WI38 (cell line): ENCODE measurements at regions not wholly inside any gene's neighbourhood (a gene's known extent, or its start where the extent isn't known, plus 50 kb on each side); places are given as distances from the start of the nearest gene placed in this dataset.
"Not testable (repeated sequence)": the region's sequence is repeated elsewhere in the genome, so short reads cannot be mapped to it uniquely, and the experiment has no call there.

Source experiments
- H3K4me3 ChIP-seq: 2 replicates; pipeline ENCODE4 v1.5.1; 2011; ENCODE audit warnings: low read depth, mild to moderate bottlenecking, control low read depth, low read length
- CTCF ChIP-seq: IDR thresholded peaks from 2 replicates; pipeline ENCODE4 v1.5.1; 2012; ENCODE audit warnings: low read depth, mild to moderate bottlenecking, control low read depth, low read length

- H3K4me3 ChIP-seq, result no peak overlapping the region
- no peak for TF ChIP-seq CTCF
Measured at GRCh38 chr7:153407291-153408046, 644.7 kb upstream of the DPP6 start.

GRCh38 chr7:153408360-153409335, 643.5 kb upstream of the DPP6 start:
- no peak overlapping the region for H3K4me3 ChIP-seq
- no peak for TF ChIP-seq CTCF

DNA sequence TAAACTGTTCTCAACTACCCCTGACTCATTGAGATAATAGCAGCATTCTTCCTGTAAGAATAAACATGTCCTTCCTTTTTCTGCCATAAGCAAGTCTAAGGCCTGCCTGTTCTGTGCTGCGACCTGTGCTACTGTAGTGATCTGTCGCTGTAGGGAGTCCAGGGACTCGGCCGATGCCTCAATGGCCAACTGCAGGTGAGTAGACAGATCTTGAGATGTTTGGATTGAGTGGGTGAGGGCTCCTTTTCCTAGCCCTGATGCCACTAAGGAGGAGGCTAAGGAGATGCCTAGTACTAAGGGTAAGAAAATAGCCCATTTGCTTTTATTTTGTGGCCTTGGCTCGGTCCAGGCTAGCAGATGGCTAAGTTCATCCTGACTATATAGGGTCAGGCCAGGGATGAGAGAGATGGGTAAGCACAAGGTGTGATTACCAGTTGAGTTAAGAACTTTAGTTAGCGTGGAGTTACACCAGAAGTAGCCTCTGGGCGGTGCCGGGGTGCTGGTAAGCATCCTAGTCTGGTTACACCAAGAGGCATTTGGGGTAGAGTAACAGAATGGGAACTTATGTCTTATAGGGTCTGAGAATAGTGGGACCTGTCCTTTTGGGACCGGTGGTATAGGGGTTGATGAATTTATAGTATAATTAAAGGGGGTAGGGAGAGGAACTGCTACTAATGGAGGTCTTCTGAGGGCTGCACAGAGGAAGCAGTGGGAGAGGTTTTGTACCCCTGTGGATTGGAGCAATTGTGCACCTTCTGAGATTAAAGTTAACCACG, 642.4 kb upstream of the DPP6 start:
- H3K4me3 ChIP-seq, result not testable (repeated sequence)

DNA sequence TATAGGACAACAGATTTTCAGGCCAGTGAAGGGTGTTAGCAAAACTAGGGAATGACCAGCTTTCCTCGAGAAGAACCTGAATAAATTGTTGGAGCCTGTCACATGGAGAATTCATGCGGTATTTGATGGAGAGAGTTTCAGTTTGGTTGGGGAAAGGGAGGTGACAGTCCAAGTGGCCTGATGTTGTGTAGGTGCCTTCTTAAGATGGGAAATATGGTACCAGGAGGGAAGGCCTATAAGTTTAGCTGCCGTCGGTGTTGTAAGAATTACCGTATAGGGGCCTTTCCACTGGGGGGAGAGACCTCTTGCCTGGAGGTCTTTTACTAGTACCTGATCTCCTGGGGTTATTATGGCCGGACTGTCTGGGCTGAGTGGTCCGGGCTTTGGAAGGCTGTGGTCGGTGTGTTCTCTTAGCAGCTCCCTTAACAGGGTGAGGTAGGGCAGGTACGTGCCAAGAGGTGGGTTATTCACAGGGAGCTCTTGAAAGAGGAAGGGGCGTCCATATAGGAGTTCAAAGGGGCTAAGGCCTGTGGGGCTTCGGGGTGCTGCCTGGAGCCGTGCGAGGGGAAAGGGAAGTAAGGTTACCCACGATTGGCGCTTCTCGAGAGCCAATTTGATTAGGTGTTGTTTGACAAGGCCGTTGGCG, 641.1 kb upstream of the DPP6 start:
- not testable (repeated sequence) for H3K4me3 ChIP-seq

DNA sequence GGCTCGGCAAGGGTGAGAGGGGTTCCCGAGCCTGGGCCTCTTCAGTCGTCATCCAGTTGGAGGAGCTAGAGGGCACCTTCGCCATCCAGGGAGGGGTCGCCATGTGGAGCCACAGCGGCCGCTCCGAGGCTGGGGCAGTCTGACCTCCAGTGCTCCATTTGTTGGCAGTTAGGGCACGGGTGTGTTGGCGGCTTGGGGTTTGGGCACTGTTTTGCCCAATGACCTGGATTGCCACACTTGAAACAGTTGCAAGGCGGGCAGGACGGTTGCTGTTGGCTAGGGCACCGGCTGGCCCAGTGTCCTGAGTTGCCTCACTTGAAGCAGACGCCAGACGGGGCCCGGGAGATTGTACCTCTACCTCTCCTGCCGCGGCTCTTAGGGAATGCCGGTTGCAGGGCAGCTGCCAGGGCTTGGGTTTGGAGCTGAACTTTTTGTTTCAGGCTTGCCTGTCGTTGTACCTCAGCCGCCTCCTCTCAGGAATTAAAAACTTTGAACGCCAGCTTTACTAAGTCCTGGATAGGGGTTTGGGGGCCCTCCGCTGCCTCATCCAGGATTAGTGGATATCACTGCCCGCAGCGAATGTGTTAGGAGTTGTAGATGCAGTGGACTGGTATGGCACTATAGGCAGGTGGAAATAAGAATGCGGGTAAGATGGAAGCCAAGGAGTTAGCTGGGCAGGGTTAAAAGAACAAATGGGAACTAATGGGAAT, 639.9 kb upstream of the DPP6 start:
- H3K4me3 ChIP-seq, result not testable (repeated sequence)

- H3K4me3 ChIP-seq, result not testable (repeated sequence)
Measured at GRCh38 chr7:153412824-153413198, 639.4 kb upstream of the DPP6 start.

GRCh38 chr7:153413199-153413539, 639.0 kb upstream of the DPP6 start:
- no peak for TF ChIP-seq CTCF
- no peak overlapping the region for H3K4me3 ChIP-seq

GRCh38 chr7:153413540-153414287, 638.5 kb upstream of the DPP6 start:
- TF ChIP-seq CTCF, result no peak
- no peak overlapping the region for H3K4me3 ChIP-seq
